Activated CD4-positive, CD25-positive, alpha-beta regulatory T cell treated with anti-CD3 and anti-CD28 coated beads, Interleukin-2, amount 50 U/mL, for 16 hours (primary cell): ENCODE measurements at regions not wholly inside any gene's neighbourhood (a gene's known extent, or its start where the extent isn't known, plus 50 kb on each side); places are given as distances from the start of the nearest gene placed in this dataset.

Source experiments
- DNase-seq: peaks from one replicate; pipeline ENCODE4 v3.0.0-alpha.2; 2020; ENCODE audit warnings: low read depth, low spot score

- no peak for DNase-seq
Measured at GRCh38 chr1:59171788-59172187, 125.1 kb upstream of the FGGY start.

- DNase-seq: no peak
Measured at GRCh38 chr1:59172693-59173092, 124.2 kb upstream of the FGGY start.

- DNase-seq: no peak
Measured at GRCh38 chr1:59173721-59174120, 123.2 kb upstream of the FGGY start.

GRCh38 chr1:59176471-59176870 is 120.4 kb upstream of the FGGY start:
- DNase-seq: no peak

- DNase-seq: no peak
Measured at GRCh38 chr1:59177756-59178155, 119.1 kb upstream of the FGGY start.

- no peak for DNase-seq
Measured at GRCh38 chr1:59178339-59179187, 118.3 kb upstream of the FGGY start.

GRCh38 chr1:59179673-59180072 is 117.2 kb upstream of the FGGY start:
- no peak for DNase-seq

GRCh38 chr1:59180735-59181134 is 116.2 kb upstream of the FGGY start:
- no peak for DNase-seq

- no peak for DNase-seq
Measured at GRCh38 chr1:59183749-59184317, 113.1 kb upstream of the FGGY start.

GRCh38 chr1:59184365-59184905 is 112.5 kb upstream of the FGGY start:
- no peak for DNase-seq

- no peak for DNase-seq
Measured at GRCh38 chr1:59185163-59185860, 111.6 kb upstream of the FGGY start.

- DNase-seq: no peak
Measured at GRCh38 chr1:59186656-59187055, 110.2 kb upstream of the FGGY start.

GRCh38 chr1:59188413-59189213 is 108.3 kb upstream of the FGGY start:
- DNase-seq: no peak

- DNase-seq: no peak
Measured at GRCh38 chr1:59193443-59194093, 103.3 kb upstream of the FGGY start.

- no peak for DNase-seq
Measured at GRCh38 chr1:59194621-59195020, 102.3 kb upstream of the FGGY start.

GRCh38 chr1:59195151-59195550 is 101.7 kb upstream of the FGGY start:
- DNase-seq: no peak

- no peak for DNase-seq
Measured at GRCh38 chr1:59198564-59198963, 98.3 kb upstream of the FGGY start.

- DNase-seq: no peak
Measured at GRCh38 chr1:59199147-59199546, 97.7 kb upstream of the FGGY start.

GRCh38 chr1:59199719-59200376 is 97.0 kb upstream of the FGGY start:
- no peak for DNase-seq

- DNase-seq: no peak
Measured at GRCh38 chr1:59201341-59201740, 95.6 kb upstream of the FGGY start.

- DNase-seq: no peak
Measured at GRCh38 chr1:59202455-59202854, 94.4 kb upstream of the FGGY start.
